H9 (cell line): ENCODE measurements at regions not wholly inside any gene's neighbourhood (a gene's known extent, or its start where the extent isn't known, plus 50 kb on each side); places are given as distances from the start of the nearest gene placed in this dataset.

Experiments used
- DNase-seq: peaks from one replicate; pipeline ENCODE4 v3.0.0-alpha.2; 2017
- H2AFZ ChIP-seq: one replicate; pipeline ENCODE4 v1.6.1; 2013; ENCODE audit warnings: mild to moderate bottlenecking, low read length, control low read depth, moderate library complexity
- H2AK5ac ChIP-seq: 2 replicates; pipeline ENCODE4 v1.6.1; 2013; ENCODE audit warnings: low read length, control low read depth, mixed read lengths; ENCODE audit not compliant: insufficient read length
- H2BK120ac ChIP-seq: one replicate; pipeline ENCODE4 v1.6.1; 2013; ENCODE audit warnings: low read depth, mild to moderate bottlenecking, low read length, control low read depth, inconsistent platforms; ENCODE audit not compliant: poor library complexity, severe bottlenecking
- H2BK12ac ChIP-seq: 2 replicates; pipeline ENCODE4 v1.6.1; 2013; ENCODE audit warnings: low read length, control low read depth, mixed read lengths, low read depth; ENCODE audit not compliant: insufficient read length
- H2BK15ac ChIP-seq: 2 replicates; pipeline ENCODE4 v1.6.1; 2013; ENCODE audit warnings: low read depth, low read length, control low read depth
- H2BK20ac ChIP-seq: one replicate; pipeline ENCODE4 v1.6.1; 2013; ENCODE audit warnings: low read depth, mild to moderate bottlenecking, low read length, control low read depth, inconsistent platforms; ENCODE audit not compliant: poor library complexity, severe bottlenecking
- H2BK5ac ChIP-seq: 2 replicates; pipeline ENCODE4 v1.6.1; 2013; ENCODE audit warnings: low read length, control low read depth, mixed read lengths; ENCODE audit not compliant: insufficient read length
- H3K14ac ChIP-seq: 2 replicates; pipeline ENCODE4 v1.6.1; 2013; ENCODE audit warnings: low read length, control low read depth; ENCODE audit not compliant: insufficient read depth
- H3K18ac ChIP-seq: 2 replicates; pipeline ENCODE4 v1.6.1; 2013; ENCODE audit warnings: low read depth, mild to moderate bottlenecking, mixed read lengths, low read length, control low read depth; ENCODE audit not compliant: insufficient read length
- H3K23ac ChIP-seq: 2 replicates; pipeline ENCODE4 v1.6.1; 2013; ENCODE audit warnings: low read length, control low read depth, mixed read lengths, low read depth; ENCODE audit not compliant: insufficient read length
- H3K23me2 ChIP-seq: 2 replicates; pipeline ENCODE4 v1.6.1; 2013; ENCODE audit warnings: low read depth, mild to moderate bottlenecking, mixed read lengths, low read length, control low read depth; ENCODE audit not compliant: insufficient read length, poor library complexity, severe bottlenecking
- H3K27ac ChIP-seq: 2 replicates; pipeline ENCODE4 v1.5.1; 2013; ENCODE audit warnings: low read length, control low read depth, mixed read lengths, low read depth; ENCODE audit not compliant: insufficient read length
- H3K27me3 ChIP-seq: 2 replicates; pipeline ENCODE4 v1.6.1; 2013; ENCODE audit warnings: low read length, control low read depth, inconsistent platforms; ENCODE audit not compliant: insufficient read depth
- H3K4ac ChIP-seq: 2 replicates; pipeline ENCODE4 v1.6.1; 2013; ENCODE audit warnings: low read depth, mild to moderate bottlenecking, control low read depth, inconsistent platforms, low read length, moderate library complexity
- H3K4me1 ChIP-seq: 2 replicates; pipeline ENCODE4 v1.6.1; 2013; ENCODE audit warnings: low read length, control low read depth, inconsistent platforms; ENCODE audit not compliant: insufficient read depth
- H3K4me2 ChIP-seq: 2 replicates; pipeline ENCODE4 v1.6.1; 2013; ENCODE audit warnings: low read length, control low read depth, mixed read lengths; ENCODE audit not compliant: insufficient read length, insufficient read depth
- H3K56ac ChIP-seq: 2 replicates; pipeline ENCODE4 v1.6.1; 2013; ENCODE audit warnings: low read depth, mild to moderate bottlenecking, mixed read lengths, low read length, control low read depth; ENCODE audit not compliant: insufficient read length
- H3K79me1 ChIP-seq: 2 replicates; pipeline ENCODE4 v1.6.1; 2013; ENCODE audit warnings: low read depth, mild to moderate bottlenecking, moderate library complexity, low read length, control low read depth, inconsistent platforms; ENCODE audit not compliant: insufficient read depth, poor library complexity, severe bottlenecking
- H3K79me2 ChIP-seq: 2 replicates; pipeline ENCODE4 v1.6.1; 2013; ENCODE audit warnings: low read length, control low read depth, inconsistent platforms; ENCODE audit not compliant: insufficient read depth
- H3K9ac ChIP-seq: 2 replicates; pipeline ENCODE4 v1.6.1; 2013; ENCODE audit warnings: low read length, control low read depth, mixed read lengths; ENCODE audit not compliant: insufficient read length; ENCODE audit errors: extremely low read depth
- H3K9me3 ChIP-seq: one replicate; pipeline ENCODE4 v1.6.1; 2013; ENCODE audit warnings: low read depth, low read length, inconsistent platforms; ENCODE audit not compliant: control insufficient read depth
- H3T11ph ChIP-seq: one replicate; pipeline ENCODE4 v1.6.1; 2013; ENCODE audit warnings: mild to moderate bottlenecking, low read length, control low read depth, inconsistent platforms
- H4K20me1 ChIP-seq: one replicate; pipeline ENCODE4 v1.6.1; 2013; ENCODE audit not compliant: control insufficient read depth, insufficient read length, insufficient read depth
- H4K5ac ChIP-seq: 2 replicates; pipeline ENCODE4 v1.6.1; 2013; ENCODE audit warnings: low read depth, mild to moderate bottlenecking, mixed read lengths, low read length, control low read depth; ENCODE audit not compliant: insufficient read length
- H4K8ac ChIP-seq: replicated peaks from 2 replicates; pipeline ENCODE4 v1.6.1; 2013; ENCODE audit warnings: low read length, control low read depth, mixed read lengths, low read depth; ENCODE audit not compliant: insufficient read length
- H4K91ac ChIP-seq: 2 replicates; pipeline ENCODE4 v1.6.1; 2013; ENCODE audit warnings: low read depth, mild to moderate bottlenecking, moderate library complexity, mixed read lengths, low read length, control low read depth; ENCODE audit not compliant: insufficient read length
- H3K27ac Mint-ChIP-seq, 3 experiments: 2 replicates in 2 of 3; 3 replicates in 1 of 3; pipeline ENCODE4 v1.8.0; 2020 to 2021; ENCODE audit warnings: mixed read lengths in 3 of 3, mild to moderate bottlenecking in 1 of 3, moderate library complexity in 1 of 3
- H3K27me3 Mint-ChIP-seq: 2 replicates; pipeline ENCODE4 v1.8.0; 2021; ENCODE audit warnings: low read depth, mild to moderate bottlenecking, moderate library complexity, mixed read lengths
- H3K36me3 Mint-ChIP-seq, 3 experiments: 2 replicates in 2 of 3; 3 replicates in 1 of 3; pipeline ENCODE4 v1.8.0; 2020 to 2021; ENCODE audit warnings: low read depth in 3 of 3, mixed read lengths in 3 of 3; ENCODE audit not compliant: insufficient read depth in 1 of 3
- H3K4me1 Mint-ChIP-seq, 2 experiments: 2 replicates each; pipeline ENCODE4 v1.8.0; 2020; ENCODE audit warnings: mixed read lengths in 2 of 2
- H3K4me3 Mint-ChIP-seq, 2 experiments: 2 replicates in 1 of 2; 3 replicates in 1 of 2; pipeline ENCODE4 v1.8.0; 2020 to 2021; ENCODE audit warnings: mild to moderate bottlenecking in 2 of 2, mixed read lengths in 2 of 2, moderate library complexity in 1 of 2
- H3K9me3 Mint-ChIP-seq, 2 experiments: 2 replicates in 1 of 2; 3 replicates in 1 of 2; pipeline ENCODE4 v1.8.0; 2020; ENCODE audit warnings: mild to moderate bottlenecking in 2 of 2, mixed read lengths in 2 of 2, moderate library complexity in 1 of 2
- TF ChIP-seq, protein P1 (sequence below): fragments of 200-600 bp; sonication (generic); conservative IDR thresholded peaks from 3 replicates; pipeline ENCODE4 v1.8.0; 2021; ENCODE audit warnings: antibody characterized with exemption, mild to moderate bottlenecking

DNA sequence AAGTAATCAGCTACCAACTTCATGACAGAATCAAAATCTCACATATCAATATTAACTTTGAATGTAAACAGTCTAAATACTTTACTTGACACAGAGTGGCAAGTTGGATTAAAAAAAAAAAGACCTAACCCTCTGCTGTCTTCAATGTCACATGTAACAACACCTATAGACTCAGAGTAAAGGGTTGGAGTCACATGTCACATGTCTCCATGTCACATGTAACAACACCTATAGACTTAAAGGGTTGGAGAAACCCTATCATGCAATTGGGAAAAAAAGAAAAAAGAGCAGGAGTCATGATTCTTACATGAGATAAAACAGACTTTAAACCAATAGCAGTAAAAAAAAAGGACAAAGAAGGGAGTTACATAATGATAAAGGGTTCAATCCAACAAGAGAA, 665.3 kb upstream of the LRRTM1 start:
- H3K36me3 Mint-ChIP-seq, result peaks cover 0 to 7% (median 4%) of the 10 kb centered on the region in 3 experiments; a peak in 3 of 7 replicates
- no peak overlapping the region for H2BK5ac ChIP-seq
- H3K9me3 Mint-ChIP-seq, result peaks cover 16 to 31% of the 10 kb centered on the region in 2 experiments; a peak in 4 of 5 replicates
- H3K23ac ChIP-seq, result no peak overlapping the region
- no peak overlapping the region for H3K14ac ChIP-seq
- H3K79me1 ChIP-seq, result no peaks in the 10 kb centered on the region
- H3K4me2 ChIP-seq, result no peak overlapping the region
- H3K4me1 ChIP-seq, result no peaks in the 10 kb centered on the region
- H3K56ac ChIP-seq, result no peak overlapping the region
- no peaks in the 10 kb centered on the region for H3K27me3 Mint-ChIP-seq
- no peak overlapping the region for H3K4ac ChIP-seq
- no peak overlapping the region for H3T11ph ChIP-seq
- H2BK20ac ChIP-seq, result no peak overlapping the region
- H3K18ac ChIP-seq, result no peak overlapping the region
- no peak overlapping the region for H2AK5ac ChIP-seq
- no peak for DNase-seq
- no peaks in the 10 kb centered on the region for H4K20me1 ChIP-seq
- H3K9ac ChIP-seq, result no peak overlapping the region
- H3K4me1 Mint-ChIP-seq, result no peaks in the 10 kb centered on the region
- H3K79me2 ChIP-seq, result no peaks in the 10 kb centered on the region
- H3K27me3 ChIP-seq, result no peaks in the 10 kb centered on the region
- H2BK120ac ChIP-seq, result no peak overlapping the region
- H4K91ac ChIP-seq, result no peak overlapping the region
- TF ChIP-seq, protein P1, sequence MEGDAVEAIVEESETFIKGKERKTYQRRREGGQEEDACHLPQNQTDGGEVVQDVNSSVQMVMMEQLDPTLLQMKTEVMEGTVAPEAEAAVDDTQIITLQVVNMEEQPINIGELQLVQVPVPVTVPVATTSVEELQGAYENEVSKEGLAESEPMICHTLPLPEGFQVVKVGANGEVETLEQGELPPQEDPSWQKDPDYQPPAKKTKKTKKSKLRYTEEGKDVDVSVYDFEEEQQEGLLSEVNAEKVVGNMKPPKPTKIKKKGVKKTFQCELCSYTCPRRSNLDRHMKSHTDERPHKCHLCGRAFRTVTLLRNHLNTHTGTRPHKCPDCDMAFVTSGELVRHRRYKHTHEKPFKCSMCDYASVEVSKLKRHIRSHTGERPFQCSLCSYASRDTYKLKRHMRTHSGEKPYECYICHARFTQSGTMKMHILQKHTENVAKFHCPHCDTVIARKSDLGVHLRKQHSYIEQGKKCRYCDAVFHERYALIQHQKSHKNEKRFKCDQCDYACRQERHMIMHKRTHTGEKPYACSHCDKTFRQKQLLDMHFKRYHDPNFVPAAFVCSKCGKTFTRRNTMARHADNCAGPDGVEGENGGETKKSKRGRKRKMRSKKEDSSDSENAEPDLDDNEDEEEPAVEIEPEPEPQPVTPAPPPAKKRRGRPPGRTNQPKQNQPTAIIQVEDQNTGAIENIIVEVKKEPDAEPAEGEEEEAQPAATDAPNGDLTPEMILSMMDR, result no peak
- H2BK12ac ChIP-seq, result no peak overlapping the region
- peaks cover 14% of the 10 kb centered on the region for H3K9me3 ChIP-seq
- H4K5ac ChIP-seq, result no peak overlapping the region
- no peak overlapping the region for H2BK15ac ChIP-seq
- no peak overlapping the region for H3K27ac Mint-ChIP-seq
- no peak overlapping the region for H2AFZ ChIP-seq
- H4K8ac ChIP-seq, result no peak overlapping the region
- H3K4me3 Mint-ChIP-seq, result no peak overlapping the region
- H3K23me2 ChIP-seq, result no peaks in the 10 kb centered on the region
- H3K27ac ChIP-seq, result no peak overlapping the region
